HS-27A (cell line): ENCODE measurements at regions not wholly inside any gene's neighbourhood (a gene's known extent, or its start where the extent isn't known, plus 50 kb on each side); places are given as distances from the start of the nearest gene placed in this dataset.

Source experiments
- DNase-seq: peaks from one replicate; pipeline ENCODE4 v3.0.0-alpha.2; 2012; ENCODE audit warnings: low read depth, missing footprints

DNA sequence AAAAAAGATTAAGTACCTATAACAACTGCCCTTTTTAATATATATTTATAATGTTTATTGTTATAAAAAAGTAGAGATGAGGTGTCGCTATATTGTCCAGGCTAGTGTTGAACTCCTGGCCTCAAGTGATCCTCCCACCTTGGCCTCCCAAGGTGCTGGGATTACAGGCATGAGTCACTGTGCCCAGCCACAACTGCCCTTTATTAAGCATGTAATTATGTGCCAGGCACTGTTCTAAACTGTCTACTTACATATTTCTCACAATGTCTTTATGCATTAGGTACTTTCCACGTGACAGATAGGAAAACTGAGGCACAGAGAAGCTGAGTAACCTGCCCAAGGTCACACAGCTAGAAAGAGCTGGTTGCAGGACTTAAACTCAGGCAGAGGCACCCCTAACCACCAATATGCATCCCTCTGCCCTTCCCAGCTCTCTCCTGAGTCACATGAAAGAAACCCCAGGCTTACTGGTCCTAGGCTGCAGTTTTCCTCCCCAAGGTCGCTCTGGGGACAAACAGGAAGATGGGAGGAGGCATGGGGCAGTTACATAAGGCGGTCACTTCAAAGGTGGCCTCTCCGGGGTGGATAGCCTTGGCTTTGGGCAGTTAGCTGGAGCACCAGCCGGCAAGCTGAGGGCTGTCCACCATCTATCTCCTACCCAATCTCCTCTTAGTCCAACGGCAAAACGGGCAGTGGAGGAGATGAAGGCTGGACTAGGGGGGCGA lies 54.6 kb upstream of the TBX3 start:
- no peak for DNase-seq

DNA sequence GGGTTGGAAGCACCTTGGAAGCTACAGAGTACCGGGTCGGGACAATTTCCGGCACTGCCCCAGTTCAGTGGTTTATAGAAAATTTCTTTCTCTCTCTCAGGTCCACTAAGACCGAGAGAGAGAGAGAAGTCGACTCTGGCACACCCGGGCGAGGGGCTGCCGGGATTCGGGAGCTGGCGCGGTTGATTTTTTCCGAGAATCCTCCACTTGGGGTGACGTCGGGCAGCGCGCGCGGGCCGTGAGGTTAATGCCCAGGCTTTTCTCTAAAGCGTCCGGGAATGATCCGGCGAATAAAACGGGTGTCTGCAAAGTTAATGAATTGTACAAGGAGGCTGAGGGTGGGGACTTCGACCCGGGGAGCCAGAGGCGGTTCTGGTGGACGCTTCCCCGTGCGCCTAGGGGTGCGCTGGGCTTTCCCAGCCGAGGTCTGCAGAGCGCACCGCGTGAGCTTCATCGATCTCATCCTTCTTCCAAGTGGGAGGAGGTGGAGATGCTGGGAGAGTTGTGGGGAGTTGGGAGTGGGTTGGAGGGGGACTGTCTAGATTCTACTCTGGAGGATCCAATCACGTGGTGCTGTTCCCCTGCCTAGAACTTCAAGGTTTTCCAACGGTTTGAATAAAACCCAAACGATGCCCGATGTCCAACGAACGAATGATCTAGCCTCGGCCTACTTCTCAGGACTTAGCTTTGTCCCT lies 51.9 kb upstream of the TBX3 start:
- no peak for DNase-seq

DNA sequence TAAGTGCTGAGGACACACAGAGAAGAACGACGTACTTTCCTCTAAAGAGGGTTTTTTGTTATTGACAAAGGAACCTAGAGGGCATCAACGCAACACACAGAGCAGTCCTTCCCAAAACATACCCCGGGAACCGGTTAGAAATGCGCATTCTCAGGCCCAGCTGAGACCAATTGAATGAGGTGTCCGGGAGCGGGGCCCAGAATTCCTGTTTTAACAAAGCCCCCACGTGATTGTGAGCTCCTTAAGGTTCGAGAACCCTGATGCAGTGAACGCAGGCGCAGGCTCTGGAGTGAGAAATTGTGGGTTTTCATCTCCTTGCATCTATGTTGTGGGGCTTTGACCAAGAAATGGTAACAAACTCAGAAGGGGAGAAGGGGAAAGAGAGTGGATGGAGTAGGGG lies 51.0 kb upstream of the TBX3 start:
- DNase-seq, result no peak

DNA sequence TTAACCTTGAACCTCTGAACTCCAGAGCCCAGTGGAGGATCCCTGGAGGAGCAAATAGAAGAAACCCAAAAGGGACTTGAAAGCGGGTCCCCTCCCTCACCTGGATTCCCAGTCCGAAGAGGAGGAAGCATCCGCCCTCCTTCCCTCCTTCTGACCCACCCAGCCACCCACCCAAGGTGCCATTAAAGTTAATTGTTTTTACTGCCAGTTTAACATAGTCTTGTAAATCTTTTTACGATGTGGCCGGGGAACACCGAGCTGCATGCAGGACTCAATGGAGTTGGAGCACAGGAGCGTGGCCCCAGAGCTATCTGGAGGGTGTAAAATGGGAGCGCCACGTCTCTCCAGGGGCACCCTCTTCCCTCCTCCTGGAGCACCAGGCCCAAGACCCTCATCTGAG lies 49.9 kb upstream of the TBX3 start:
- no peak for DNase-seq
